HG03159 (cell line): ENCODE measurements at regions not wholly inside any gene's neighbourhood (a gene's known extent, or its start where the extent isn't known, plus 50 kb on each side); places are given as distances from the start of the nearest gene placed in this dataset.
"Not testable (repeated sequence)": the region's sequence is repeated elsewhere in the genome, so short reads cannot be mapped to it uniquely, and the experiment has no call there.

Experiments
- ATAC-seq: cut with Tn5 transposase; IDR thresholded peaks from one replicate; pipeline ENCODE4 v1.9.1; 2021; ENCODE audit warnings: mild to moderate bottlenecking, moderate library complexity; ENCODE audit not compliant: unreplicated experiment

DNA sequence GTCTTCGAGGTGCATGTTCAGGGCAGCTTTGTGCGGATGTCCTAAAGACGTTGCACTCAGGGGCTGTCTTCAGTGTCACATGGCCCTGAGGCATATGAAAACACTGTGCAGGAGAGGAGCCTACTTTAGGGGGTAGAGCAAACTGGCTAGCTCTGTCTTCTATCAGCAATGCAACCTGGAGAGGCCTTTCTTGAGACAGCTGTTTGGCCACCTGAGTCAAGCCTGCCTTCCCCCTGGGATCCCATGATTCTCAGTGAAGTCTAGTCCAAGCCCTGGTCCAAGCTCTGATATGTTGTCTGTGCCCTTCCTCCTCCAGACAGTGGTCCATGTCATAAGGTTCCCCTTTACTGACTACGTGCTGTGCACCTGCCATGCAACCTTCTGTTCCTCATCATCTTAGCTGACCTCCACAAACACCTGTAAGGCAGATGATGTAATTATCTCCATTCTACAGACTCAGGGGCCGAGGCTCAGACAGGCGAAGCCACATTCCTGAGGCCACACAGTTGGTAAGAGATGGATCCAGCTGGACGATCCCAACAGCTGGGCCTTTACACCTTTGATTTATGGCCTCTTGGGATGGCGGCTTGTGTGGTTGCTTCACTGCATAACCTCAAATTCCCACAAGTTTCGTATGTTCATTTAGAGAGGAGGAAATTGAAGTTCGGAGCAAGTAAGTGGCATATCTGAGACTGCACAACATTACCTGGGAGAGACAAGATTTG is 109.9 kb downstream of the COPS8 start:
- ATAC-seq, result no peak

GRCh38 chr2:237196409-237196808 is 110.7 kb downstream of the COPS8 start:
- no peak for ATAC-seq

DNA sequence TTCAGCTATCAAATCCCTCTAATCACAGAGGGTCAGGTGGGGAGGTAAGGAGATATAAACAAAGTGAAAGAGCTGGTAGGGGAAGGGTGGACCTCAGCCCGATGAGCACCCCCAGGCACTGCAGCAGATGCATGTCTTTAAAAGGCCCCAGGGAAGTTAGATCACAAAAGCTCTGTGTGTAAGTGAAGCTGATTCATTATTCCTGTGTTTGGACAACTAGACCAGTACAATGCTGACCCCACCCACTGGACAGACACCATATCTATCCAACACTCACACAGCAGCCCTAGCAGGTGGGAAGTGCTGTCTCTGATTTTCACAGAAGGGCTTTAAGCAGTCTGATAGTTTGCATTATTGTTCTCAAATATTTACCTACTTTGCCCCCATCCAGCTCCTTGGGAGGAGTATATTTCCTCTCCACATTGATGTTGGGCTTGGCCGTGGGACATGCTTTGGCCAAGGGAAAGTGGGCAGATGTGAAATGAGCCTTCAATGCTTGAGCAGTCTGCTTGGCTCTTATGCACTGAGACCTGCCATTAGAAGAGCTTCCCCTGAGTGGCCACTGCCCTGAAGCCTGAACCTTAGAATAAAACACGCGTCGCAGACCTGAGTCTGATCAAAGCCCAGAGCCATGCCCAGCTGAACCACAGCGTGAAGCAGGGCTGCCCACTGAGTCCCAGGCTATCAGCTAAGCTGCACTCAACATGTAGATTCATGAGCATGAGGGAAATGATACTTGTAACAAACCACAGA is 111.4 kb downstream of the COPS8 start:
- no peak for ATAC-seq

- no peak for ATAC-seq
Measured at GRCh38 chr2:237198164-237198855, 112.6 kb downstream of the COPS8 start.

- ATAC-seq, result no peak
Measured at GRCh38 chr2:237199082-237199481, 113.4 kb downstream of the COPS8 start.

DNA sequence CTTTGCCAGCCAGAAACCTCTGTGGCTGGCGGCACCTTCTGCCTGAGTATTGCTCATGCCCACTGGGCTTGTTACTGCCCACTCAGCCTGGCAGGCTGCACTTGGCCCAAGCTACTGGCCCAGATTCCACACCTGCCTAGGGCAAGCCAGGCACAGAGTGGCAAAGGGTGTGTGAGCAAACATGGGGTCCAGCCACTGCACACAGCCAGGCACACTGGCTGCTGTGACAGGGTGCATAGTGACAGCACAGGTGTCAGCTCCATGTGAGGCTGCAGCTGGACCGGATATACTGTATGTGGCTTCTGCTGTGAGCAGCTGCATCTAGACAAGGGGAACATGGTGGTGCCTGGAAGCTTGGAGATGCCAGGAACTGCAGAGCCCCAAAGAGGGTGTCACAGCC is 113.9 kb downstream of the COPS8 start:
- no peak for ATAC-seq

DNA sequence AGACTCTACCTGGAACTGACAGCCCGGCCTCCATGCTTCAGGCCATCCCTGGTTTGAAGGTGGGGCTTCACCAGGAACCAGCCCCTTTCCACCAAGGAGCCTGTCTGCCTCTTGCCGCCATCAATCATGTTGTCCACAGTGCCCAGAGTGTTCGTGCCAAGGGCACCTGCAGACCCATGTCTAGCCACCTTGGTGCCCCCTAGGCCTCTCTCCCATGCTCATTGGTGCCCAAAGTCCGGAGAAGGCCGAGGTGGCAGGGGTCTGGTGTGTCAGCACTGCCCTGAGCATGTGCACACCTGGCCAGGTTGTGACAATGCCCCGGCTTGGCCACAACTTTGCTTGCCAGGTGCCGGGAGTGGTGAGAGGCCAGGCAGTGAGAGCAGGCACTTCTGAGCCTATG is 114.8 kb downstream of the COPS8 start:
- no peak for ATAC-seq

DNA sequence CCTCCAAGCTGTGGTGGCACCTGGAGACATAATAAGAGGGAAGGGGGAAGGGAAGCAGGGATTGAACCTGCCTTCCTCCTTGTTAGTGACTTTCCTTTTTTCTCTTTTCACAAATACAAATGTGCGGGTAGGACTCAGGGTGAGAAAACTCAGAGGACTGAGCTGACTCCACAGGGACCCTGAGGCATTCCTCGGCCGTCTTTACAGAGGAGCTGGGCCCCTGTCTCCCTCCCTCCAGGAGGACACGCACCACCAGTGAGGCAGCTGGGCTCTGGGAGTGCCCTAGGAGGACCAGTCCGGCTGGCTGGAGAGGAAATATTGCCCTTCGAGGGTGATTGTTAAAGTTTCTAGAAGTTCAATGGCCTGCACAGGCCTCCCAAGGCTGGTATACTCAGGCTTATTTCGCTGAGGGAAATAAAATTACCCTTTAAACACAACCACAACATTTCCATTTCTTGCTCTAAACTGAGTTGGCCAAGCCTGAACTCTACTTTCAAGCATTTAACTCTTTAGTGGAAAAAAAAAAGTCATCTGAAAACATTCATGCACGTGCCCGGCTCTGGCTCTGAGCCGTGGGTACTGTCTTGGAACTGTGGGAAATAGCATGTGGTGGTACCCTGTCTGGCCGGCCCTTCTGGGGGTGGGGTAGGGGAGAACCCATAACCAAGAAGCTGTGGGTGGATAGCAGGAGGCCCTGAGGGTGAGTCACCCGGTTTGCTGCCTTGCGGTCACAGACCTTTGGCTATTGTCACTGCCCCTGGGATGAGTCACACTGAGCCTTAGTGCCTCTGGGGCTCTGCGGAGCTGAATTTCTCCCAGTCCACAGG is 116.0 kb downstream of the COPS8 start:
- ATAC-seq, result no peak

DNA sequence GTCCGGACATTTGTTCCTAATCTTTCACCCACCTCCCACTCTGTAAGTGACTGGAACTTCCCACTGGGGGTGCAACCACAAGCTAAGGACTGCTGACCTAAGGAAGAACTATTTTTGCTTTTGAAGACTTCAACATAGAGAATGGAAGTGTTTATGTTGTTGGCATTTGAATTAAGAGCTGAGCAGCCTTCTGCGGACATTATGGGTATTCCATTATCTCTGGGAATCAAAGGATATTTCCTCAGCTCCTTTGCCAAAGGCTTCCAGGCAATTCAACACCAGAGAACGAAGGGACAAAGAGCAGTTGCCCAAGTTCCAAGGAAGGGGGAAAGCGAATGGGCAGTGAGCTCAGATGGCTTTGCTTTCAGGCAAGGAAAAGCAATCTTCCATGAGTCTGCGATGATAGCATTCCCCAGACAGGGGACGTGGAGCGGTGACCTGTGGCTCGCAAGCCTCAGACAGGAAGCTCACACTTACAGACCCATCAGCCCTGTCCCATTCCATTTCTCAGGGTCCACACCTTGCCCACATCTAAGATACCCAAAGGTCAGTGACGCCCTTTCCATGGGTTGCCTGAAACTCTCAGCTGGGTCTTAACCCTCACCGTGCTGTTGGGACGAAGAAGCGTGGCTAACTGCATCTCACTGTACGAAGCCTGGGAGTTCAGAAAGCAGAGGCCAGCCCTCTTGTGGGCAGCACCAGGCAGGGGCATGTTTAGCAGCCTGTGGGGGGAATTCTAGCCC is 116.8 kb downstream of the COPS8 start:
- ATAC-seq, result no peak

DNA sequence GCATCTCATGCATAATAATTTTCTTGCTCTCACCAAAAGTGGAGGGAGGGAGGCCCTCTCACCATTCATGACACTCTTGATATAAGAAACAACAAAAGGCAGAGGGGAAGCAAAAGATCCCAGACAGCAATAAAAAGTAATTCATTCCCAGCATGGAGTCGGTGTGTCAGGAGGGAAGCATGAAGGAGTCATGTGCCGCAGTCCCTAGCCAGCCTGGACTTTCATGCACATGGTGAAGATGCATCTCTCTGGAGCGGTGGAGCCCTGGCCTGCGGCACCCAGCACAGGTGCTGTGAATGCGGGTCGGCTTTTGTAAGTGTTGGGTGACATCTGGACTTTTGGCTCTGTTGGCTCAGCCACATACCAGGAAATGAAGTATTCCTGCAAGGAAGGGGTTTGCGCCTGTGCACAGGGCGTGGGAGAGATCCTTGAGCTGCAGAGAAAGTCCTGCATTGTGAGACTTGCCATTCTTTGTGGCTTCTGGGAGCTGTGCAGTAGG is 119.4 kb downstream of the COPS8 start:
- no peak for ATAC-seq

DNA sequence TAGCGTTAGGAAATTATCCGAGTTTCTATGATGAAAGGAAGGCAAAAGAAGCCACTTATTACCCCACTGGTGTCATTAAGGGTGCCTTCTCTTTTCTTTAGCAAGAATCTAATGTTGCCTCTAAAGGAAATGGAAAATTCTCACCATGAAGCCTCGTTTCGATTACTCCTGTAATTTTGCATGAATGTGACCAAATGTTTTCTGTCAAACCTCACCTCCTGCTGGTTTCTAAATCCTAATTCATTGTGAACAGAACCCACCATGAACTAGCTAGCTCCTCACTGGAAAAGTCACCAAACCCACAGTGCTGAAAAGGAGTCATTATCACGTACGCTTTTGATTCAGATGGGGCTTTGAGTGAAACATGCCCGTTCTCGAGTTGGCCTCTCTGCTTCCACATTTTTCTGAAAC is 119.9 kb downstream of the COPS8 start:
- no peak for ATAC-seq

DNA sequence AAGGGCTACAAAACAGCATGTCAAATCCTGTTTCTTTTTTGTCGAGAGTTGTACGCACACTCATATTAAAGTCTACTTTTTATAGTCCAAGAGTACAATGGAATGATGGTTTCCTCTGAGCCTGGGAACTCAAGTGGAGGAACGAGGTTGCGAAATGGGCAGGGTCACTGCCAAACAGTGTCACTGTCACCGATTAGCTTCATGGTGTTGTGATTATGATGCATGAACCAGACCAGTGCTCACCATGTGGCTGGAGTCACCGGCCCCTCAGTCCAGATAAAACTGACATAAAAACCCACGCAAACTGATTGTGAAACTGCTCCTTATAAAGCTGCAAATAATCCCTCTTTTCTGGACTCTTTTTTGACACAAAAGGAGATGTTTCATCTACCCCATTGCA is 122.0 kb downstream of the COPS8 start:
- ATAC-seq, result no peak

- no peak for ATAC-seq
Measured at GRCh38 chr2:237208373-237209260, 122.9 kb downstream of the COPS8 start.

DNA sequence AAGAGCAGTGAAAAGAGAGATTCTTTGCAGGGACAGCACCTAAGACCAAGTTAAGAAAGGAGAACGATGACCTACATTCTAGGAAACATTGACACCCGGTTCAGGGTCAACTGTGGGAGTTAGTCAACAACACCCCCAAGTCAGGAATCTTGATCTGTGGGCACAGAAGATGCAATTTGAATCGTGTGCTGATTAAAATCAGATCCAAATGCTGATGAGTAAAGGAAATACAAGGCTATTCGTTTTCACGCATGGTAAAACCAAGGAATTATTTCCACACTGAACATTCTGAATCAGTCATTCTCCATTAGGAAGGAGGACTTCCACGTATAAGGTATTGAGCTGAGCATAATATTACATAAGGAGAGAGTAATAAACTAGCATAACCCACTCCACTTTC is 124.2 kb downstream of the COPS8 start:
- no peak for ATAC-seq

GRCh38 chr2:237210297-237210696 is 124.6 kb downstream of the COPS8 start:
- no peak for ATAC-seq

DNA sequence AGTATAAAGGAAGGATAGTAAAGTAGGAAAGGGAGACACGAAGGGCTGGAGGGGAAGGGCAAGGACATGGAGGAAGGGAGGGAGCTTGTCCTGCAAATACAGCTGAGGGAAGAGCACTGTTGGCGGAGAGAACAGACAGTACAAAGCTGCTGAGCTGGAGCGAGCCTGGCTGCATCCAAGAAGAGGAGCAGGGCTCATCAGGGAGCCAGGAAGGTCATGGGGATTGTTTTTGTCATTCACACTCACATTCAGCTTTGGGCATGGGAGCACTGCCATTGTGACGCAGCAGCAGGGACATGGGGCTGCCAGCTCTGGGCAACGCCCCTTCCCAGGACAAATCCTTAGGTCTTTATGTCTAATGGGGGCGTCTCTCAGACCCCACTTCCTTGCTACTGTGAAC is 125.1 kb downstream of the COPS8 start:
- no peak for ATAC-seq

- ATAC-seq, result not testable (repeated sequence)
Measured at GRCh38 chr2:237212356-237213279, 126.9 kb downstream of the COPS8 start.
